OCI-LY1 (cell line): ENCODE measurements at regions not wholly inside any gene's neighbourhood (a gene's known extent, or its start where the extent isn't known, plus 50 kb on each side); places are given as distances from the start of the nearest gene placed in this dataset.
"Not testable (repeated sequence)": the region's sequence is repeated elsewhere in the genome, so short reads cannot be mapped to it uniquely, and the experiment has no call there.

ENCODE experiments used
- H2AFZ ChIP-seq: fragments of 200-600 bp; sonication (generic), shearing (Covaris generic); 2 replicates; pipeline ENCODE4 v1.6.0; 2014; ENCODE audit warnings: antibody characterized with exemption, mild to moderate bottlenecking, low read length
- H3F3A ChIP-seq: fragments of 200-600 bp; sonication (generic), shearing (Covaris generic); 2 replicates; pipeline ENCODE4 v1.6.0; 2014; ENCODE audit warnings: mild to moderate bottlenecking, antibody characterized with exemption, low read length, moderate library complexity; ENCODE audit not compliant: insufficient read depth
- H3K27ac ChIP-seq: fragments of 200-600 bp; sonication (generic); 2 replicates; pipeline ENCODE4 v1.5.1; 2014; ENCODE audit warnings: low read length, mixed run types, mild to moderate bottlenecking, low read depth; ENCODE audit not compliant: poor library complexity, severe bottlenecking
- H3K27me3 ChIP-seq: fragments of 200-600 bp; sonication (generic); 2 replicates; pipeline ENCODE4 v1.6.0; 2014; ENCODE audit warnings: antibody characterized with exemption, mild to moderate bottlenecking, low read length, moderate library complexity; ENCODE audit not compliant: insufficient read depth
- H3K36me3 ChIP-seq: fragments of 200-600 bp; sonication (generic); 2 replicates; pipeline ENCODE4 v1.6.1; 2014; ENCODE audit warnings: mild to moderate bottlenecking, antibody characterized with exemption, low read length, moderate library complexity, mixed read lengths; ENCODE audit not compliant: insufficient read depth
- H3K4me1 ChIP-seq: fragments of 200-600 bp; sonication (generic); 2 replicates; pipeline ENCODE4 v1.5.1; 2014; ENCODE audit warnings: mild to moderate bottlenecking, low read length, moderate library complexity; ENCODE audit not compliant: insufficient read depth, severe bottlenecking
- H3K4me2 ChIP-seq: fragments of 200-600 bp; sonication (generic), shearing (Covaris generic); 2 replicates; pipeline ENCODE4 v1.6.1; 2014; ENCODE audit warnings: low read length
- H3K4me3 ChIP-seq: fragments of 200-600 bp; sonication (generic); 2 replicates; pipeline ENCODE4 v1.5.1; 2014; ENCODE audit warnings: low read length, low read depth, mild to moderate bottlenecking, mixed read lengths; ENCODE audit not compliant: poor library complexity, severe bottlenecking
- H3K79me2 ChIP-seq: fragments of 200-600 bp; shearing (Covaris generic); 2 replicates; pipeline ENCODE4 v1.6.1; 2016; ENCODE audit warnings: mixed run types, low read length, mixed read lengths; ENCODE audit not compliant: insufficient read depth
- H3K9ac ChIP-seq: fragments of 200-600 bp; sonication (generic), shearing (Covaris generic); 2 replicates; pipeline ENCODE4 v1.6.1; 2014; ENCODE audit warnings: mild to moderate bottlenecking, low read length, mixed read lengths
- H3K9me2 ChIP-seq: fragments of 200-600 bp; sonication (generic), shearing (Covaris generic); 2 replicates; pipeline ENCODE4 v1.6.1; 2014; ENCODE audit warnings: low read depth, mild to moderate bottlenecking, low read length, mixed read lengths
- H3K9me3 ChIP-seq: fragments of 200-600 bp; shearing (Covaris generic); 2 replicates; pipeline ENCODE4 v1.6.1; 2014; ENCODE audit warnings: low read length, mixed read lengths
- H4K20me1 ChIP-seq: fragments of 200-600 bp; sonication (generic), shearing (Covaris generic); 2 replicates; pipeline ENCODE4 v1.6.0; 2016; ENCODE audit warnings: mild to moderate bottlenecking, low read length; ENCODE audit not compliant: insufficient read depth

GRCh38 chr1:206280683-206281082 is 77.3 kb downstream of the SRGAP2 start:
- H3K36me3 ChIP-seq, H3K79me2 ChIP-seq, H3K9ac ChIP-seq, H4K20me1 ChIP-seq, H3K4me3 ChIP-seq, H3F3A ChIP-seq, H3K27ac ChIP-seq, H3K4me2 ChIP-seq, H3K9me3 ChIP-seq, H3K9me2 ChIP-seq, H3K4me1 ChIP-seq, H3K27me3 ChIP-seq, H2AFZ ChIP-seq: not testable (repeated sequence)

GRCh38 chr1:206281912-206282654 is 78.7 kb downstream of the SRGAP2 start:
- not testable (repeated sequence) for H3K9me3 ChIP-seq, H4K20me1 ChIP-seq, H3K36me3 ChIP-seq, H3K27ac ChIP-seq, H3F3A ChIP-seq, H3K4me3 ChIP-seq, H3K79me2 ChIP-seq, H3K9ac ChIP-seq, H3K9me2 ChIP-seq, H3K4me2 ChIP-seq, H3K27me3 ChIP-seq, H3K4me1 ChIP-seq, H2AFZ ChIP-seq

DNA sequence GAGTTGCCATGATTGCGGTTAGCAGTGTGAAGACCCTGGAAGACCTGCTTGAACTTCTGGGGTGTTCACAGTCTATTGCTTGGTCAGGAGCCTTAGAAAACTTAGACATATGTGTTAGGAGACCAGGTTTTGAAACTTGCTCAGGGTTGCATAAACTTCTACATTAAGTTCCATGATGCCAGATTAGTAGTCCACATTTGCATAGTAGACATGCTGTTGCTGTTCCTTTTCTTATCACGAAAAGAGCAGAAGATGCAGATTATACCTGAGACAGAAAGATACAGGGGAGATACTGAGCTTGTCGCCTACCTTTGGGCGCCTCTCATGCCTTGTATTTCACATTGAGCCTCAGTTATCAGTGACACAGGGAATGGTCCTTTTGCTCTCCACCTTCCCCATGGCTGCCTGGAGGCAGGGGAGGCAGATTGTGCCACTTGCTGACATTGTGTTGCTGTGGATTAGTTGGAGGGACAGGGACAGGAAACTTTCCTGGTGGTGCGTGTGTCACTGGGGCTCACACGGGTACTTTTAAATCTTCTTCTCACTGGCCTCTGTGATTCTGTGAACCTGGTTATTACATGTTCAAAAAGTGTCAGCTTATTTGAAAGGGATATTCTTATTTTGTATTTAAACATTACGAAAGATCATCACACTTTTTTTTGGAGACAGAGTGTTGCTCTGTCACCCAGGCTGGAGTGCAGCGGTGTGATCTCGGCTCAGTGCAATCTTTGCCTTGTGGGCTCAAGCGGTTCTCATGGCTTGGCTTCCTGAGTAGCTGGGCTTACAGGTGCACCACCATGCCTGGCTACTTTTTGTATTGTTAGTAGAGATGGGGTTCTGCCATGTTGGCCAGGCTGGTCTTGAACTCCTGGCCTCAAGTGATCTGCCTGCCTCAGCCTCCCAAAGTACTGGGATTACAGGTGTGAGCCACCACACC is 82.0 kb downstream of the SRGAP2 start:
- not testable (repeated sequence) for H3K9me2 ChIP-seq, H3K9ac ChIP-seq, H3F3A ChIP-seq, H3K79me2 ChIP-seq, H3K4me1 ChIP-seq, H4K20me1 ChIP-seq, H2AFZ ChIP-seq, H3K27me3 ChIP-seq, H3K9me3 ChIP-seq, H3K4me3 ChIP-seq, H3K36me3 ChIP-seq
- H3K27ac ChIP-seq, result peak overlapping the region; percentile 65
- 0 out of 2 replicates have a peak overlapping the region, but pooled peaks have one; percentile 26 for H3K4me2 ChIP-seq

DNA sequence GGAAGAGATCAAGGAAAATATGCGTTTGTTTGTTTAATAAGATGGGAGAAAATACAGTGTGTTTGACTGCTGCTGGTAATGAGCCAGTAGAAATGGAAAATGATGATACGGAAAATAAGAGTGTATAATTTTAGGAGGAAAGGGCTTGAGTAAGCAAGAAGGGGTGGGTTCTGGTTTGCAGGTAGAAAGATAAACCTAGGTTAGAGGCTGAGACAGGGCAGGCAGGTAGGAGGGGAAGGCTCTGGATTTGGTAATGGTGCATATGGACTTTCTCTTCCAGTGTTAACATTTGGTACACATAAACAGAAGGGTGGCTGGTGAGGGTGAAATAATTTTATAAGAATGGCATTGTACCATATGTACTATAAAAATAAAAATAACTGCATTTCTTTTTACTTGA is 84.4 kb downstream of the SRGAP2 start:
- not testable (repeated sequence) for H2AFZ ChIP-seq, H3K9me3 ChIP-seq, H3K4me2 ChIP-seq, H3K27ac ChIP-seq, H3K79me2 ChIP-seq, H3K4me3 ChIP-seq, H4K20me1 ChIP-seq, H3K9me2 ChIP-seq, H3K4me1 ChIP-seq, H3K36me3 ChIP-seq, H3F3A ChIP-seq, H3K9ac ChIP-seq, H3K27me3 ChIP-seq

DNA sequence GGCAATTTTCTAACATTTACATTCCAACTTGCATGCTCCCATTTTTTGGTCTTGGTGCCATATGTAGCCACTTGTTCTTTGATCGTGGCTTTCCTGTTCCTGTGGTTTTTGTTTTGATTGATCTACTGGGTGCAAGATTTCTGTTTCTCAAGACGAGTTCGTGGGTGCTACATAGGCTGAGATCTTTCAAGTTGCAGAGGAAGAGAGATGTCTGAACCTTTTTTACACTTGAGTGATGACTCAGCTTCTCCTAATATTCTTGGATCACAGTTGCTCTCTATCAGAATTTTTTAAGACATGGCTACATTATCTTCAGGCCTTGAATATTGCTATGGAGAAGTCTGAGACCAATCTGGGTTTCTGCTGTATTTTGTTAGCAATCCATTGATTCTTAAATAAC is 85.1 kb downstream of the SRGAP2 start:
- not testable (repeated sequence) for H3F3A ChIP-seq, H3K9ac ChIP-seq, H3K79me2 ChIP-seq, H3K4me3 ChIP-seq, H3K4me2 ChIP-seq, H2AFZ ChIP-seq, H3K9me2 ChIP-seq, H3K36me3 ChIP-seq, H3K27ac ChIP-seq, H3K27me3 ChIP-seq, H3K9me3 ChIP-seq, H4K20me1 ChIP-seq, H3K4me1 ChIP-seq

DNA sequence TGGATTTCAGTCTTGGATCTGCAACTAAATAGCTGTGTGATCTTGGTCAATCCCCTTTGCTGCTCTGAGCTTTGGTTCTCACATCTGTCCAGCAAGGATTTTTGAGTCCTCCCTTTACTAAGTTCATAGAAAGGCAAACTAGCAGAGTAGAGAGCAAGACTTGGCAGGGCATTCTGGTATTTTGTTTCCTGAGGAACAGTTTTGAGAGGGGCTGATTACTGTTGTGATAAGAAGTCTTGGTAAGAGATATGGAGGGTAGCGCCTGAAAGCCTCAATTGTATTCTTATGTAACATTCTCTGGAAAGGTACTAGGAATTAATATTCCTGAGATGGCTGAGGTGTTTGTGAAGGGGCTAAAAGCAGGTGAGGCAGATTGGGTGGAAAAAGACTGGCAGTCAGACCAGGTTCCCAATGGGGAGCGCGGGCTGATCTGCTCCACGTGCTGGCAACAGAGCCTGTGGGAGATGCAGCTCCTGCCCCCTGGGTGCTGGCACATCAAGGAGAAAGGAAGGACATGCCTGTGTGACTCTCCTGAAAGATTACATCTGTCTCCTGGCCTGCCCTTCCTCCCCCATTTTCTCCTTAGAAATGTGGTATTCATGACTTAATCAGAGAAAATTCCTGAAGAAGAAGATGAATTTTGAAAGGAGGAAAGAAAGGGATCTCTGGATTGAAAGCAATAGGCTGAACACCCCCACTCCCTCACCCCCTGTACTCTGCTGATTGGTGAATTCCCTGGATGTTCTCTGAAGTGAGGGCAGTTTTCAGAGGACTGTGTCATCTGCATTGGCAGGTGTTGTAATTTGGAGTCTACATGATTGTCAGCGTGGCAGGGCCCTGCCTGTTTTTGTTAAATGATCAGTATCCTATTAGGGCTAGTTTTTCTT is 94.0 kb downstream of the SRGAP2 start:
- not testable (repeated sequence) for H3K27ac ChIP-seq, H3F3A ChIP-seq, H3K9ac ChIP-seq

DNA sequence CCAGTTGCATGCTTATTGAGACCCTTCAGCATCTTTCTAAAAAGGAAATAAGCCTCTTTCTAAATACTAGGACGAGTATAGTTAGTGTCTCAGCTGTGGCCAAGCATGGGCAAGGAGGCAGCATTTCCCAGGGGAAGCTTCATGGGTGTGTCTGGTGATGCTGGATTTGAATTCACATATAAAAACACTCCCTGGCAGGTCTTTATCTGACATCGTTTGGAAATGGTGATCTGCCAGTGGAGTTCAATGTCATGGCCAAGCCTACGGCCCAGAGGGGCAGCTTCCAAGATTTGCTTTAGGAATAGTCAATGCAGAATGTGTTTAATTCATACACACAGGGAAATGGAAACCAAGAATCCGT is 94.7 kb downstream of the SRGAP2 start:
- not testable (repeated sequence) for H3K9me2 ChIP-seq, H3K4me1 ChIP-seq, H3K4me3 ChIP-seq, H3K4me2 ChIP-seq, H3K9ac ChIP-seq, H2AFZ ChIP-seq, H3K36me3 ChIP-seq, H3K9me3 ChIP-seq, H3K27ac ChIP-seq, H3K79me2 ChIP-seq, H3K27me3 ChIP-seq, H3F3A ChIP-seq, H4K20me1 ChIP-seq

More for the DNA sequence above, 94.0 kb downstream of the SRGAP2 start:
- not testable (repeated sequence) for H3K36me3 ChIP-seq, H3K27me3 ChIP-seq, H3K4me1 ChIP-seq, H3K4me3 ChIP-seq, H3K9me3 ChIP-seq, H2AFZ ChIP-seq, H4K20me1 ChIP-seq, H3K4me2 ChIP-seq, H3K79me2 ChIP-seq, H3K9me2 ChIP-seq
